ENCODE measurements at regions not wholly inside any gene's neighbourhood (a gene's known extent, or its start where the extent isn't known, plus 50 kb on each side); places are given as distances from the start of the nearest gene placed in this dataset.

- peaks cover 19% of the 10 kb centered on the region for H3K4me1 ChIP-seq
- no peak overlapping the region for H3K27ac ChIP-seq
- H3K36me3 ChIP-seq: no peaks in the 10 kb centered on the region
- TF ChIP-seq POLR2AphosphoS5 (IDR thresholded peaks at IDR 0.05; ENCODE audit: insufficient read depth in 1 of 2, low read depth in 1 of 2) (no peak), POLR2A (IDR thresholded peaks at IDR 0.05) (no peak), CTCF (IDR thresholded peaks at IDR 0.05) (no peak)
- H3K9me3 ChIP-seq: no peaks in the 10 kb centered on the region
- intact Hi-C loops (cut with DNase I): no loop called here
- no peak overlapping the region for H3K4me3 ChIP-seq
- DNase-seq (ENCODE audit: extremely low spot score in 2 of 2): no peak
- no peaks in the 10 kb centered on the region for H3K27me3 ChIP-seq
Measured at GRCh38 chr9:522190-522589, 307.5 kb downstream of the DOCK8 start.

- Histone ChIP-seq H3K9me3 (no peaks in the 10 kb centered on the region), H3K4me3 (no peak overlapping the region), H3K27ac (no peak overlapping the region), H3K36me3 (no peaks in the 10 kb centered on the region), H3K27me3 (no peaks in the 10 kb centered on the region), H3K4me1 (peaks cover 19% of the 10 kb centered on the region)
- DNase-seq (ENCODE audit: extremely low spot score in 2 of 2): no peak
- TF ChIP-seq POLR2AphosphoS5 (IDR thresholded peaks at IDR 0.05; ENCODE audit: insufficient read depth in 1 of 2, low read depth in 1 of 2) (no peak), POLR2A (IDR thresholded peaks at IDR 0.05) (no peak), CTCF (IDR thresholded peaks at IDR 0.05) (no peak)
- intact Hi-C loops (cut with DNase I): no loop called here
Measured at GRCh38 chr9:522658-523057, 308.0 kb downstream of the DOCK8 start.

GRCh38 chr9:523444-523843, 308.8 kb downstream of the DOCK8 start:
- Histone ChIP-seq H3K4me1 (peaks cover 19% of the 10 kb centered on the region), H3K36me3 (no peaks in the 10 kb centered on the region), H3K27ac (no peak overlapping the region), H3K9me3 (no peaks in the 10 kb centered on the region), H3K27me3 (no peaks in the 10 kb centered on the region), H3K4me3 (no peak overlapping the region)
- no peak for DNase-seq (ENCODE audit: extremely low spot score in 2 of 2)
- intact Hi-C loops (cut with DNase I): no loop called here
- TF ChIP-seq POLR2A (IDR thresholded peaks at IDR 0.05) (no peak), POLR2AphosphoS5 (IDR thresholded peaks at IDR 0.05; ENCODE audit: insufficient read depth in 1 of 2, low read depth in 1 of 2) (no peak), CTCF (IDR thresholded peaks at IDR 0.05) (no peak)

GRCh38 chr9:524008-524407, 309.3 kb downstream of the DOCK8 start:
- Histone ChIP-seq H3K27me3 (no peaks in the 10 kb centered on the region), H3K4me1 (peaks cover 19% of the 10 kb centered on the region)
- TF ChIP-seq POLR2AphosphoS5 (IDR thresholded peaks at IDR 0.05; ENCODE audit: insufficient read depth in 1 of 2, low read depth in 1 of 2): no peak
- TF ChIP-seq CTCF (IDR thresholded peaks at IDR 0.05): no peak
- no peak for TF ChIP-seq POLR2A (IDR thresholded peaks at IDR 0.05)

GRCh38 chr9:526904-527591, 312.4 kb downstream of the DOCK8 start:
- no peaks in the 10 kb centered on the region for H3K36me3 ChIP-seq
- TF ChIP-seq POLR2A (IDR thresholded peaks at IDR 0.05): no peak
- no peak for TF ChIP-seq POLR2AphosphoS5 (IDR thresholded peaks at IDR 0.05; ENCODE audit: insufficient read depth in 1 of 2, low read depth in 1 of 2)
- no peak for TF ChIP-seq CTCF (IDR thresholded peaks at IDR 0.05)
- peaks cover 16% of the 10 kb centered on the region for H3K4me1 ChIP-seq
- no peaks in the 10 kb centered on the region for H3K27me3 ChIP-seq
- no peak for DNase-seq (ENCODE audit: extremely low spot score in 2 of 2)
- intact Hi-C loops (cut with DNase I): no loop called here
- no peaks in the 10 kb centered on the region for H3K9me3 ChIP-seq
- H3K27ac ChIP-seq: no peak overlapping the region
- no peak overlapping the region for H3K4me3 ChIP-seq

More at GRCh38 chr9:524008-524407, 309.3 kb downstream of the DOCK8 start:
- no peak overlapping the region for H3K4me3 ChIP-seq
- H3K9me3 ChIP-seq: no peaks in the 10 kb centered on the region
- no peak overlapping the region for H3K27ac ChIP-seq
- DNase-seq (ENCODE audit: extremely low spot score in 2 of 2): no peak
- intact Hi-C loops (cut with DNase I): no loop called here
- H3K36me3 ChIP-seq: no peaks in the 10 kb centered on the region
